ENCODE measurements at regions not wholly inside any gene's neighbourhood (a gene's known extent, or its start where the extent isn't known, plus 50 kb on each side); places are given as distances from the start of the nearest gene placed in this dataset.

- TF ChIP-seq CTCF (IDR thresholded peaks at IDR 0.05 in 2 of 3, conservative IDR thresholded peaks at IDR 0.05 in 1 of 3; ENCODE audit: borderline replicate concordance in 1 of 3, insufficient read depth in 1 of 3, low read depth in 2 of 3, low read length in 2 of 3) (no peak), POLR2AphosphoS5 (IDR thresholded peaks at IDR 0.05; ENCODE audit: low read depth, low read length) (no peak), POLR2A (IDR thresholded peaks at IDR 0.05; ENCODE audit: borderline replicate concordance, extremely low read depth, insufficient read depth, insufficient read length) (no peak), RAD21 (IDR thresholded peaks at IDR 0.05; ENCODE audit: low read depth) (no peak), SRF (IDR thresholded peaks at IDR 0.05; ENCODE audit: low read depth) (no peak), YY1 (IDR thresholded peaks at IDR 0.05; ENCODE audit: extremely low read depth, insufficient replicate concordance, low read depth, low read length) (no peak), JUND (IDR thresholded peaks at IDR 0.05) (no peak), SIN3A (IDR thresholded peaks at IDR 0.05; ENCODE audit: low read depth) (no peak), EZH2 (IDR thresholded peaks at IDR 0.05) (no peak), SP1 (IDR thresholded peaks at IDR 0.05; ENCODE audit: low read depth) (no peak), EGR1 (IDR thresholded peaks at IDR 0.05; ENCODE audit: low read depth) (no peak), ZNF274 (IDR thresholded peaks at IDR 0.05; ENCODE audit: low read depth, low read length) (no peak), MAX (IDR thresholded peaks at IDR 0.05) (no peak)
These were observed 97.4 kb upstream of the LCLAT1 start for GRCh38 chr2:30349691-30350090.
